ENCODE measurements at regions not wholly inside any gene's neighbourhood (a gene's known extent, or its start where the extent isn't known, plus 50 kb on each side); places are given as distances from the start of the nearest gene placed in this dataset.

- TF ChIP-seq, protein P1, sequence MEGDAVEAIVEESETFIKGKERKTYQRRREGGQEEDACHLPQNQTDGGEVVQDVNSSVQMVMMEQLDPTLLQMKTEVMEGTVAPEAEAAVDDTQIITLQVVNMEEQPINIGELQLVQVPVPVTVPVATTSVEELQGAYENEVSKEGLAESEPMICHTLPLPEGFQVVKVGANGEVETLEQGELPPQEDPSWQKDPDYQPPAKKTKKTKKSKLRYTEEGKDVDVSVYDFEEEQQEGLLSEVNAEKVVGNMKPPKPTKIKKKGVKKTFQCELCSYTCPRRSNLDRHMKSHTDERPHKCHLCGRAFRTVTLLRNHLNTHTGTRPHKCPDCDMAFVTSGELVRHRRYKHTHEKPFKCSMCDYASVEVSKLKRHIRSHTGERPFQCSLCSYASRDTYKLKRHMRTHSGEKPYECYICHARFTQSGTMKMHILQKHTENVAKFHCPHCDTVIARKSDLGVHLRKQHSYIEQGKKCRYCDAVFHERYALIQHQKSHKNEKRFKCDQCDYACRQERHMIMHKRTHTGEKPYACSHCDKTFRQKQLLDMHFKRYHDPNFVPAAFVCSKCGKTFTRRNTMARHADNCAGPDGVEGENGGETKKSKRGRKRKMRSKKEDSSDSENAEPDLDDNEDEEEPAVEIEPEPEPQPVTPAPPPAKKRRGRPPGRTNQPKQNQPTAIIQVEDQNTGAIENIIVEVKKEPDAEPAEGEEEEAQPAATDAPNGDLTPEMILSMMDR (conservative IDR thresholded peaks at IDR 0.05), result no peak
- no peak for TF ChIP-seq EZH2 (IDR thresholded peaks at IDR 0.05; ENCODE audit: low read depth)
These were observed 555.4 kb upstream of the NEGR1 start for GRCh38 chr1:72837781-72838180.

Measured in PC-9 (cell line).